Left lung (tissue), 4 donors: ENCODE measurements at regions not wholly inside any gene's neighbourhood (a gene's known extent, or its start where the extent isn't known, plus 50 kb on each side); places are given as distances from the start of the nearest gene placed in this dataset.
A peak's percentile ranks its signal among the peaks of the same experiment; 100 is the strongest.

Experiments
- ATAC-seq: fragments of 200-7000 bp; cut with Tn5 transposase; one replicate; pipeline ENCODE4 v1.9.1; 2020; ENCODE audit warnings: moderate library complexity
- DNase-seq, 4 donors: peaks; one replicate each; pipeline ENCODE4 v3.0.0-alpha.2; 2013 to 2020
- H3K27ac ChIP-seq, 2 donors: fragments of 200-600 bp; sonication (generic) in 1 of 2; one replicate each; pipeline versions ENCODE4 v1.5.0 to v1.8.0; 2020 to 2021
- H3K27me3 ChIP-seq, 2 donors: fragments of 200-600 bp; sonication (generic) in 1 of 2; one replicate each; pipeline versions ENCODE4 v1.5.0 to v1.8.0; 2020 to 2021
- H3K36me3 ChIP-seq, 2 donors: fragments of 200-600 bp; sonication (generic) in 1 of 2; one replicate each; pipeline versions ENCODE4 v1.5.0 to v1.8.0; 2020 to 2021
- H3K4me1 ChIP-seq, 2 donors: fragments of 200-600 bp; one replicate each; pipeline ENCODE4 v1.8.0; 2021
- H3K4me3 ChIP-seq, 2 donors: fragments of 200-600 bp; sonication (generic) in 1 of 2; one replicate each; pipeline versions ENCODE4 v1.5.0 to v1.8.0; 2020 to 2021; ENCODE audit warnings: mild to moderate bottlenecking in 1 of 2
- H3K9me3 ChIP-seq, 2 donors: fragments of 200-600 bp; sonication (generic) in 1 of 2; one replicate each; pipeline versions ENCODE4 v1.5.0 to v1.8.0; 2020 to 2021
- CTCF ChIP-seq, 2 donors: fragments of 200-600 bp; sonication (generic) in 1 of 2; IDR thresholded peaks; one replicate each; pipeline versions ENCODE4 v1.5.0 to v1.8.0; 2021; ENCODE audit warnings: antibody characterized with exemption in 2 of 2
- intact Hi-C, 2 donors: fragments of 100-400 bp; cut with DNase I; formaldehyde crosslinking; loops; one replicate each; pipeline versions ENCODE4 v1.11.2 to v1.14.2; 2022
- donor health status: DM: no; HTN: yes; CAD: no.
- donor health status: DM: no; HTN: no; CAD: no.

GRCh38 chr15:99863550-99864198 lies 130.4 kb upstream of the LYSMD4 start:
- no peaks in the 10 kb centered on the region for H3K27me3 ChIP-seq
- H3K4me3 ChIP-seq: no peak overlapping the region
- no peaks in the 10 kb centered on the region for H3K4me1 ChIP-seq
- ATAC-seq: no peak
- no peak for TF ChIP-seq CTCF (IDR thresholded peaks at IDR 0.05)
- intact Hi-C loops: no loop called here
- no peaks in the 10 kb centered on the region for H3K9me3 ChIP-seq
- no peak for DNase-seq
- H3K27ac ChIP-seq: no peak overlapping the region
- H3K36me3 ChIP-seq: no peaks in the 10 kb centered on the region

- intact Hi-C loops: no loop called here
- ATAC-seq: peak; percentile 90
- DNase-seq: no peak
- H3K27me3 ChIP-seq: no peaks in the 10 kb centered on the region
- TF ChIP-seq CTCF (IDR thresholded peaks at IDR 0.05): no peak
- H3K4me3 ChIP-seq: no peak overlapping the region
- H3K27ac ChIP-seq: no peak overlapping the region
- no peaks in the 10 kb centered on the region for H3K4me1 ChIP-seq
- H3K36me3 ChIP-seq: no peaks in the 10 kb centered on the region
- no peaks in the 10 kb centered on the region for H3K9me3 ChIP-seq
Observed at GRCh38 chr15:99857836-99858235, 124.6 kb upstream of the LYSMD4 start.

- intact Hi-C loops: no loop called here
- ATAC-seq: no peak
- no peaks in the 10 kb centered on the region for H3K9me3 ChIP-seq
Observed at GRCh38 chr15:99850517-99850916, 117.3 kb upstream of the LYSMD4 start.

DNA sequence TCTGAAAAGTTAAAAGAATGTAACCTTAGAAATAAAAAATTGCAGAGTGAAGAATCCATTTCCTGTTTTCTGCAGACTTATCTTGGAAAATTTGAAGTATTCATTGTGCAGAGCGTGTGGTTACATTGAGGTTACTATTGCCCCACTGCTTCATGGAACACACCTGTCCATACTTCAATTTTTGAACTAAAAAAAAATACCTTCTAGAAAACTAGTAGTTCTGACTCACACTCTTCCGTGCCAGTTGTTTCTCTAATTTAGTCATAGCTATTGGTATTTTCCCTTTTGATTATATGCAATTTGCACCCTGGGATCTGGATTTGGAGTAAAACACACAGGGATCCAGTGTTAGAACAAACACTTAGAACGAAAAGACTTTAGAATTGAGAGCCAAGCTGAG lies 111.8 kb upstream of the LYSMD4 start:
- ATAC-seq: no peak
- no peaks in the 10 kb centered on the region for H3K4me1 ChIP-seq
- H3K27ac ChIP-seq: no peak overlapping the region
- no peaks in the 10 kb centered on the region for H3K27me3 ChIP-seq
- no peak overlapping the region for H3K4me3 ChIP-seq
- no peak for DNase-seq
- intact Hi-C loops: no loop called here
- TF ChIP-seq CTCF (IDR thresholded peaks at IDR 0.05): no peak
- no peaks in the 10 kb centered on the region for H3K36me3 ChIP-seq
- no peaks in the 10 kb centered on the region for H3K9me3 ChIP-seq

More at GRCh38 chr15:99850517-99850916, 117.3 kb upstream of the LYSMD4 start:
- Histone ChIP-seq H3K4me3 (no peak overlapping the region), H3K36me3 (no peaks in the 10 kb centered on the region), H3K27ac (no peak overlapping the region), H3K4me1 (no peaks in the 10 kb centered on the region), H3K27me3 (no peaks in the 10 kb centered on the region)
- TF ChIP-seq CTCF (IDR thresholded peaks at IDR 0.05): no peak
- no peak for DNase-seq

GRCh38 chr15:99844150-99844549 lies 110.9 kb upstream of the LYSMD4 start:
- ATAC-seq (peak; percentile 35), DNase-seq (peak in 1 of 4 donors; percentile 7)
- Histone ChIP-seq H3K9me3 (no peaks in the 10 kb centered on the region), H3K4me1 (no peaks in the 10 kb centered on the region), H3K4me3 (no peak overlapping the region), H3K27ac (no peak overlapping the region), H3K27me3 (no peaks in the 10 kb centered on the region), H3K36me3 (no peaks in the 10 kb centered on the region)
- no peak for TF ChIP-seq CTCF (IDR thresholded peaks at IDR 0.05)
- intact Hi-C loops: no loop called here
